ENCODE measurements at regions not wholly inside any gene's neighbourhood (a gene's known extent, or its start where the extent isn't known, plus 50 kb on each side); places are given as distances from the start of the nearest gene placed in this dataset.

DNA sequence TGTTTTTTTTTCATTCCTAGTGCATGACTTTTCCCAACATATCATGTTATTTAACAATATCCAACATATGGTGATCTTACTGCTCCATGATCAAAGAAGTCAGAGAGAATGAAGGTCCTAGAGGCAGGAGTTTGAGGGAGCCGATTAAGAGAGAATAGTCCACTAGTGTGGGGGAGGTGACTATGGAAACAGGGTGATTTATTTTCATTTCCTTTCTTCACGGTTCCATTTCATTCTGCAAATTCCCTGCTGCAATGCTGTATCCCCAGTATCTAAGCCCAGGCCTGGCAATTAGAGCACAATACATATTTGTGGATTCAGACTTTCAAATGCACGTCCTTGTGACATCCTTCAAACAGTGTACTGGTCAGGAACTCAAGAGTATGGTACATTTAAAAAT, 91.4 kb downstream of the CD83 start:
- Histone ChIP-seq H3K36me3 (ENCODE audit: low read depth) (no peaks in the 10 kb centered on the region), H3K4me1 (ENCODE audit: insufficient read depth, poor library complexity, severe bottlenecking) (peaks cover 17% of the 10 kb centered on the region), H3K27me3 (ENCODE audit: insufficient read depth, poor library complexity, severe bottlenecking) (no peaks in the 10 kb centered on the region), H3K27ac (ENCODE audit: poor library complexity, severe bottlenecking) (no peak overlapping the region), H3K4me3 (ENCODE audit: severe bottlenecking) (no peak overlapping the region), H3K9me3 (ENCODE audit: severe bottlenecking) (no peaks in the 10 kb centered on the region)
- DNase-seq (ENCODE audit: low spot score) (no peak), ATAC-seq (ENCODE audit: low read depth) (no peak)
- TF ChIP-seq, protein P1, sequence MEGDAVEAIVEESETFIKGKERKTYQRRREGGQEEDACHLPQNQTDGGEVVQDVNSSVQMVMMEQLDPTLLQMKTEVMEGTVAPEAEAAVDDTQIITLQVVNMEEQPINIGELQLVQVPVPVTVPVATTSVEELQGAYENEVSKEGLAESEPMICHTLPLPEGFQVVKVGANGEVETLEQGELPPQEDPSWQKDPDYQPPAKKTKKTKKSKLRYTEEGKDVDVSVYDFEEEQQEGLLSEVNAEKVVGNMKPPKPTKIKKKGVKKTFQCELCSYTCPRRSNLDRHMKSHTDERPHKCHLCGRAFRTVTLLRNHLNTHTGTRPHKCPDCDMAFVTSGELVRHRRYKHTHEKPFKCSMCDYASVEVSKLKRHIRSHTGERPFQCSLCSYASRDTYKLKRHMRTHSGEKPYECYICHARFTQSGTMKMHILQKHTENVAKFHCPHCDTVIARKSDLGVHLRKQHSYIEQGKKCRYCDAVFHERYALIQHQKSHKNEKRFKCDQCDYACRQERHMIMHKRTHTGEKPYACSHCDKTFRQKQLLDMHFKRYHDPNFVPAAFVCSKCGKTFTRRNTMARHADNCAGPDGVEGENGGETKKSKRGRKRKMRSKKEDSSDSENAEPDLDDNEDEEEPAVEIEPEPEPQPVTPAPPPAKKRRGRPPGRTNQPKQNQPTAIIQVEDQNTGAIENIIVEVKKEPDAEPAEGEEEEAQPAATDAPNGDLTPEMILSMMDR (IDR thresholded peaks at IDR 0.05; ENCODE audit: poor library complexity, severe bottlenecking), result no peak

DNA sequence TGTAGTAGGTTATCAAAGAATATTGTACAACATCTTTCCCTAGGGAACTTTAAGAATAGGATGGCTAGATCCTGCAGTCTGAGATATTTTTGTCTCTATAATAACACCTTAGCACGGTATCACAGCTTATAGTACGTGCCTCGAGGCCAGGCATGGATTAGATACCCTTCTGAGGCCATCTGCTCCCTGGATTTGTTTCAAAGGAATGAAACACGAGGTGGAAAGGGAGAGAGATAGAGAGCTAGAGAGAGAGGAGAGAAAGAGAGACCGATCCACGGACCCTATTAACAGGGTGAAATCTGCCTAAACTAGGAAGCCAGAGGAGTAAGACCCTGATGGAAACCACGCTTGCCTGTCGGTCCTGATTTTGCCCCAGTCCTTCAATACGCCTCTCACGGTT, 92.5 kb downstream of the CD83 start:
- ATAC-seq (ENCODE audit: low read depth) (no peak), DNase-seq (ENCODE audit: low spot score) (no peak)
- Histone ChIP-seq H3K27me3 (ENCODE audit: insufficient read depth, poor library complexity, severe bottlenecking) (no peaks in the 10 kb centered on the region), H3K27ac (ENCODE audit: poor library complexity, severe bottlenecking) (peak overlapping the region; percentile 38), H3K36me3 (ENCODE audit: low read depth) (no peaks in the 10 kb centered on the region), H3K4me3 (ENCODE audit: severe bottlenecking) (no peak overlapping the region), H3K9me3 (ENCODE audit: severe bottlenecking) (no peaks in the 10 kb centered on the region), H3K4me1 (ENCODE audit: insufficient read depth, poor library complexity, severe bottlenecking) (peaks cover 17% of the 10 kb centered on the region)
- TF ChIP-seq, protein P1 (IDR thresholded peaks at IDR 0.05; ENCODE audit: poor library complexity, severe bottlenecking), result no peak

DNA sequence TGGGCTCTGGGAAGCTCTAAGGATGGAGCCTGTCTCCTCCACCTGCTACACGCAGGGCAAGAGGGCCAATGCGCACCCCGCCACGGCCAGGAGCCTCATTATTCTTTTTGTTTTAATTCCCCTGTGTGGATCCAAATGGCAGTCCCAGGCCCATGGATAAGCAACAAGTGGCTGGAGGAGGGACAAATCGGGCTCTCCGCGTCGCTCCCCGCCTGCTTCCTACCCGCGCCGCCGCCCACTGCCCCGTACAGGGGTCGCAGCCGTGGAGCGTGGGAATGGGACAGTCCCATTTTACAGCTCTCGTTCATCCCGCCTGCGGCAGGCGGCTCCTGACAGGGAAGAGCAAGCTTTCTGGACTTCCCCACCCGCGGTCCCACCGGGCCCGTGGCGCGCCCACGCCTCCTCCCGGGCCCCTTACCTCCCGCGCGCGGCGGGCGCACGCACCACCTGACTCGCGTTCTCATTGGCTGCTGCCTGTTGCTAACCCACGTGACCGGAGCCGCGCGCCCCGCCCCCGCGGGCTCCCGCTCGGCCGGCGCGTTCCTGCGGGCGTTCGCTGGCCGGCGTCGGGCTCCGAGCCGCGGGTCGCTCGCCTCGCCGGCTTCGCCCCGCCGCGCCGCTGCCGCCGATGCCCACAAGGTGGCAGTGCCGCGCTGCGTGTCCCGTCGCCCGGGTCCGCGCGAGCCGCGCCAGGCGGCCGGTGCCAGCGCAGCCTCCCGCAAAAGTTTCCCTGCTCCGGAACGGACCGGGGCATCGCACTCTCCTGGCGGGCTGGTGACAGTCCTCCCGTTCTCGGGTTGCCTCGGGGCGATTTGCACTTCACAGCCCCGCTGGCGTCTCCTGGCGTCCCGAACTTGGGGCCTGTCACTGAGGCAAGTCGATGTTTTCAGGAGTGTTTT, 93.3 kb downstream of the CD83 start:
- DNase-seq (ENCODE audit: low spot score) (peak; percentile 88), ATAC-seq (ENCODE audit: low read depth) (peak; percentile 84)
- Histone ChIP-seq H3K36me3 (ENCODE audit: low read depth) (no peaks in the 10 kb centered on the region), H3K27ac (ENCODE audit: poor library complexity, severe bottlenecking) (peak overlapping the region; percentile 38), H3K27me3 (ENCODE audit: insufficient read depth, poor library complexity, severe bottlenecking) (no peaks in the 10 kb centered on the region), H3K4me1 (ENCODE audit: insufficient read depth, poor library complexity, severe bottlenecking) (peaks cover 17% of the 10 kb centered on the region), H3K4me3 (ENCODE audit: severe bottlenecking) (peak overlapping the region; percentile 51), H3K9me3 (ENCODE audit: severe bottlenecking) (no peaks in the 10 kb centered on the region)
- TF ChIP-seq, protein P1 (IDR thresholded peaks at IDR 0.05; ENCODE audit: poor library complexity, severe bottlenecking), result peak; percentile 96

DNA sequence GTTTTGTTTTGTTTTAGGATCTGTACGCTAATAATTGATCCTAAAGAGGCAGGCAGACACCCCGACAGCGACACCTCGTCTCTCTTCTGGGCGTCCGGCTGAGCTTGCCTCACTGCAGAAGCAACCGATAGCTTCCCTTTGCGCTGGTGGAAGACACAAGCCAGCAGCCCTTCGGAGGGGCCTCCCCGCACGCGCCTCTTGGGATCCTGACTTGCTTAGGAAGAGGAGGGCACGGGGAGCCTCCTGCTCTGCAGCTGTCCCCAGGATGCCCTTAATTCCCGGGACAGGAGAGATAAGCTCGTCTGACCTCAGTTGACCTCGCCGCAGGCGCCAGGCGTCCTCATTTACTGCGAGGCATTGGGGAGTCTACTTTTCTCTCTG, 94.0 kb downstream of the CD83 start:
- TF ChIP-seq, protein P1 (IDR thresholded peaks at IDR 0.05; ENCODE audit: poor library complexity, severe bottlenecking), result no peak
- no peak for DNase-seq (ENCODE audit: low spot score)
- Histone ChIP-seq H3K27ac (ENCODE audit: poor library complexity, severe bottlenecking) (peak overlapping the region; percentile 38), H3K36me3 (ENCODE audit: low read depth) (no peaks in the 10 kb centered on the region), H3K27me3 (ENCODE audit: insufficient read depth, poor library complexity, severe bottlenecking) (no peaks in the 10 kb centered on the region), H3K4me1 (ENCODE audit: insufficient read depth, poor library complexity, severe bottlenecking) (peaks cover 17% of the 10 kb centered on the region), H3K4me3 (ENCODE audit: severe bottlenecking) (peak overlapping the region; percentile 51), H3K9me3 (ENCODE audit: severe bottlenecking) (no peaks in the 10 kb centered on the region)
- no peak for ATAC-seq (ENCODE audit: low read depth)

DNA sequence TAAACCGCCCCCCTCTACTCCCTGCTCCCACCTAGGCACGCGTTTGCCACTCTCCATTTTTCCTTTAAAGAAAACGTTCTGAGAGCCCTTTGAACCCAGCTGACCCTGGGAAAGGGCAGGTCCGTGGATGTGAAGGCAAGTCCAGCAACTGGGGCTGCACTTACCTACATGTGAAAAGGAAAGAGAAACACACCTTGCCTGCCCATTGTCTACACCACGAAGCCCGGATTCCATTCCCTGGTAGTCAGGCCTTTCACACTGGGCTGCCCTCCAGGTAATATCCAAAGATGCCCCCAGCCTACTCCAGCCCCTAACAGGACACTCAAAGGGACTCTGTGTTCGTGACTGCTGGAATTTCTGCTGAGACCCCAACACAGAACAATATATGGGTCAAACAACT, 94.4 kb downstream of the CD83 start:
- TF ChIP-seq, protein P1 (IDR thresholded peaks at IDR 0.05; ENCODE audit: poor library complexity, severe bottlenecking), result no peak
- Histone ChIP-seq H3K9me3 (ENCODE audit: severe bottlenecking) (no peaks in the 10 kb centered on the region), H3K27ac (ENCODE audit: poor library complexity, severe bottlenecking) (peak overlapping the region; percentile 38), H3K36me3 (ENCODE audit: low read depth) (no peaks in the 10 kb centered on the region), H3K27me3 (ENCODE audit: insufficient read depth, poor library complexity, severe bottlenecking) (no peaks in the 10 kb centered on the region), H3K4me3 (ENCODE audit: severe bottlenecking) (no peak overlapping the region), H3K4me1 (ENCODE audit: insufficient read depth, poor library complexity, severe bottlenecking) (peaks cover 17% of the 10 kb centered on the region)
- ATAC-seq (ENCODE audit: low read depth), result peak; percentile 45; the same call in 2 of the 3 replicates
- DNase-seq (ENCODE audit: low spot score), result no peak
